ENCODE measurements at regions not wholly inside any gene's neighbourhood (a gene's known extent, or its start where the extent isn't known, plus 50 kb on each side); places are given as distances from the start of the nearest gene placed in this dataset.

DNA sequence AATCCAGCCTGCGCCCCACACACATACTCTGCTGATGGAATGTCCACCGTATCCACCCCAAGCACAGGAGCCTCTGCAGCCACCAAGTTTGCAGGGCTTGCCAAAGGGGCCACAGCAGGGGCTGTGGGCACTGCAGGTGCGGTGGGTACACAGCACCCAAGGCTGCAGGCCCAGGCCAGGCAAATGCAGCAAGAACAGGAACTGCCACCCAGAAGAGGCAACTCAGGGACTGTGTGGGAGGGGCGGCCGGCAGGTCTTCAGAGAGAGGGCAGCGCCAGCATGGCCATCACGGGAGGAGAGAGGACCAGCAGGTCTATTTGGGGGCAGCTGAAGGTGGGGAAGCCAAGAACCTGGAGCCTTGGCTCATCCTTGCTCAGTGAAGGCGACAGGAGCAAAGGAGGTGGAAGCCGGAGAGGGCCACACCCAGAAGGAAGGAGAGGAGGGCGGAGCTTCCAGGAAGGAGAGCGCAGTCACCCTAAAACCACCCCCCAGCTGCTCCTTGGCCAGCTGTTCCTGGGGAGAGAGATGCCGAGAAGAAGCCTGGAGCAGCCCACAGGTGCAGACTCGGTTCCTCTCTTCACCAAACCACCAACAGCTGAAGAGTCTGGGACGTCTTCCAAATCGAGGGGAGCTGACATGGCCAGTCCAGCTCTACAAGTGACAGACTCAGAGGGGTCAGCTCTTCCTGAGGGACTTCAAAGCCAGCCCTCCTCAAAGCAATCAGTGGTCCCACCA lies 265.1 kb upstream of the CDYL start:
- WGBS, 2 donors, result 76 to 79% methylated on average over 15 of the region's 15 CpGs
- TF ChIP-seq POLR2A (IDR thresholded peaks at IDR 0.05), result no peak
- TF ChIP-seq, protein P1, sequence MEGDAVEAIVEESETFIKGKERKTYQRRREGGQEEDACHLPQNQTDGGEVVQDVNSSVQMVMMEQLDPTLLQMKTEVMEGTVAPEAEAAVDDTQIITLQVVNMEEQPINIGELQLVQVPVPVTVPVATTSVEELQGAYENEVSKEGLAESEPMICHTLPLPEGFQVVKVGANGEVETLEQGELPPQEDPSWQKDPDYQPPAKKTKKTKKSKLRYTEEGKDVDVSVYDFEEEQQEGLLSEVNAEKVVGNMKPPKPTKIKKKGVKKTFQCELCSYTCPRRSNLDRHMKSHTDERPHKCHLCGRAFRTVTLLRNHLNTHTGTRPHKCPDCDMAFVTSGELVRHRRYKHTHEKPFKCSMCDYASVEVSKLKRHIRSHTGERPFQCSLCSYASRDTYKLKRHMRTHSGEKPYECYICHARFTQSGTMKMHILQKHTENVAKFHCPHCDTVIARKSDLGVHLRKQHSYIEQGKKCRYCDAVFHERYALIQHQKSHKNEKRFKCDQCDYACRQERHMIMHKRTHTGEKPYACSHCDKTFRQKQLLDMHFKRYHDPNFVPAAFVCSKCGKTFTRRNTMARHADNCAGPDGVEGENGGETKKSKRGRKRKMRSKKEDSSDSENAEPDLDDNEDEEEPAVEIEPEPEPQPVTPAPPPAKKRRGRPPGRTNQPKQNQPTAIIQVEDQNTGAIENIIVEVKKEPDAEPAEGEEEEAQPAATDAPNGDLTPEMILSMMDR (IDR thresholded peaks at IDR 0.05), result no peak
- H3K4me3 ChIP-seq (ENCODE audit: low read depth, poor library complexity, severe bottlenecking), result no peak overlapping the region
- no peak for DNase-seq (ENCODE audit: low spot score in 2 of 2)
- intact Hi-C loops (cut with DNase I; ENCODE audit: low total_unique reads), result no loop called here

- no peak for TF ChIP-seq POLR2A (IDR thresholded peaks at IDR 0.05)
- TF ChIP-seq, protein P1 (IDR thresholded peaks at IDR 0.05), result no peak
- no peak overlapping the region for H3K4me3 ChIP-seq (ENCODE audit: low read depth, poor library complexity, severe bottlenecking)
- DNase-seq (ENCODE audit: low spot score in 2 of 2), result no peak
- 91 to 95% methylated on average over 6 of the region's 6 CpGs for WGBS, 2 donors
- intact Hi-C loops (cut with DNase I; ENCODE audit: low total_unique reads), result no loop called here
Measured at GRCh38 chr6:4510317-4510716, 265.9 kb upstream of the CDYL start.

DNA sequence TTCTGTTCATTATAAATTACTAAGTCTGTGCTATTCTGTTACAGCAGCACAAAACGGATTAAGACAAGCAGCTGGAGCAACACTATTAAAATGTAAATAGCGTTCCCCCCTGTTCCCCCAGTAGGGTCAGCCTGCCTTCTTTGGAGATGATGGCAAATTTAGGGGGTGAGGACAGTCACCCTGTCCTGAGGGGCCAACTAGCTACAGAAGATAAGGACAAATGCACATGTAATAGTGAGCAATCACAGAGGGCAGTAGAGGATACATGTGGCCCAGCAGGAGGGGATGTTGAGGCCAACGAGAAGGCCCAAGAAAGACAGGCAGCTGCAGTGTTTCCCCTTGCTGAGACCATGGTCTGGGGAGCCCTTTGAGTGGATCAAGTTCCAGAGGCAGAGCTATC lies 266.7 kb upstream of the CDYL start:
- no peak overlapping the region for H3K4me3 ChIP-seq (ENCODE audit: low read depth, poor library complexity, severe bottlenecking)
- 89 to 92% methylated on average over 3 of the region's 3 CpGs for WGBS, 2 donors
- TF ChIP-seq, protein P1 (IDR thresholded peaks at IDR 0.05), result no peak
- TF ChIP-seq POLR2A (IDR thresholded peaks at IDR 0.05), result no peak
- intact Hi-C loops (cut with DNase I; ENCODE audit: low total_unique reads), result no loop called here
- no peak for DNase-seq (ENCODE audit: low spot score in 2 of 2)

DNA sequence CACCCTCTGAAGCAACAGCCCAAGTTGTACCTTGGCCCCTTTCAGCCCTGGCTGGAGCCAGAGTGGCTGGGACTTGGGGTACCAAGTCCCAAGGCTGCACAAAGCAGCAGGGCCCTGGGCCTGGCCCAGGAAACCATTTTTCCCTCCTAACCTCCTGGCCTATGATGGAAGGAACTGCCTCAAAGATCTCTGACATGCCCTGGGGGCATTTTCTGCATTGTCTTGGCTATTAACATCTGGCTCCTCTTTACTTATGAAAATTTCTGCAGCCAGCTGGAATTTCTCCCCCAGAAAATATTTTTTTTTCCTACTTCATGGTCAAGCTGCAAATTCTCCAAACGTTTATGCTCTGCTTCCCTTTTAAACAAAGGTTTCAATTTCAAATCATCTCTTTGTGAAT lies 269.4 kb upstream of the CDYL start:
- intact Hi-C loops (cut with DNase I; ENCODE audit: low total_unique reads), result no loop called here
- 44 to 50% methylated on average over 1 of the region's 1 CpG for WGBS, 2 donors
- no peak for TF ChIP-seq POLR2A (IDR thresholded peaks at IDR 0.05)
- TF ChIP-seq, protein P1 (IDR thresholded peaks at IDR 0.05), result no peak
- H3K4me3 ChIP-seq (ENCODE audit: low read depth, poor library complexity, severe bottlenecking), result no peak overlapping the region
- DNase-seq (ENCODE audit: low spot score in 2 of 2), result no peak

DNA sequence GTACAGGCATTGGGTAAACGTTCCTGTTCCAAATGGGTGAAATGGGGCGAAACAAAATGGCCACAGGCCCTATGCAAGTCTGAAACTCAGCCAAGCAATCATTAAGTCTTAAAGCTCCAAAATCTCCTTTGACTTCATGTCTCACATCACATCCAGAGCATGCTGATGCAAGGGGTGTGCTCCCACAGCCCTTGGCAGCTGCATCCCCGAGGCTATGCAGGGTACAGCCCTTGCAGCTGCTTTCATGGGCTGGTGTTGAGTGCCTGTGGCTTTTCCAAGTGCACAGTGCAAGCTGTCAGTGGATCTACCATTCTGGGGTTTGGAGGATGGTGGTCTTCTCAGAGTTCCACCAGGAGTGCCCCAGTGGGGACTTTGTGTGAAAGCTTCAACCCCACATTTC lies 270.0 kb upstream of the CDYL start:
- 65 to 82% methylated on average over 3 of the region's 3 CpGs for WGBS, 2 donors
- intact Hi-C loops (cut with DNase I; ENCODE audit: low total_unique reads), result no loop called here
- TF ChIP-seq, protein P1 (IDR thresholded peaks at IDR 0.05), result no peak
- TF ChIP-seq POLR2A (IDR thresholded peaks at IDR 0.05), result no peak
- DNase-seq (ENCODE audit: low spot score in 2 of 2), result no peak
- H3K4me3 ChIP-seq (ENCODE audit: low read depth, poor library complexity, severe bottlenecking), result no peak overlapping the region

DNA sequence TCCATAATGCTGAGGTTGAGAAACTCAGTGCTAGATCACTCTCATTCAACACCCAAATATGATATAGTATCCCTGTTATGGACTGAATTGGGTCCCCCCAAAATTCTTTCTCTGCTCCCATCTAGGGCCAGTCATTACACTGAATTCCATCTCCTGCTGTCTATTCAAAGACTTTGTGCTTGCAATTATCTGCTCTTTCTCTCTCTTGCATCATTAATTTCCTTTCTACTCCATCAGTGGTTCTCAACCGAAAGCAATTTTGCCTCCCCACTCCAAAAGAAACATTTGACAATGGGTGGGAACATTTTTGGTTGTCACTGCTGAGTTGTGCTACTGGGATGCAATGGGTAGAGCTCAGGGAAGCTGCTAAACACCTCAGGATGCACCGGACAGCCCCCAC lies 271.5 kb upstream of the CDYL start:
- no peak for DNase-seq (ENCODE audit: low spot score in 2 of 2)
- no peak overlapping the region for H3K4me3 ChIP-seq (ENCODE audit: low read depth, poor library complexity, severe bottlenecking)
- intact Hi-C loops (cut with DNase I; ENCODE audit: low total_unique reads), result no loop called here
- WGBS, 2 donors, result 86 to 96% methylated on average over 2 of the region's 2 CpGs
- TF ChIP-seq POLR2A (IDR thresholded peaks at IDR 0.05), result no peak

Measured in lower leg skin (tissue), 4 donors.